GM12874 (cell line): ENCODE measurements at regions not wholly inside any gene's neighbourhood (a gene's known extent, or its start where the extent isn't known, plus 50 kb on each side); places are given as distances from the start of the nearest gene placed in this dataset.

Experiments
- TF ChIP-seq, protein P1 (sequence below): IDR thresholded peaks from 2 replicates; pipeline ENCODE4 v1.5.1; 2011; ENCODE audit warnings: low read depth, mild to moderate bottlenecking, control low read depth, low read length, moderate library complexity; ENCODE audit not compliant: insufficient read depth

DNA sequence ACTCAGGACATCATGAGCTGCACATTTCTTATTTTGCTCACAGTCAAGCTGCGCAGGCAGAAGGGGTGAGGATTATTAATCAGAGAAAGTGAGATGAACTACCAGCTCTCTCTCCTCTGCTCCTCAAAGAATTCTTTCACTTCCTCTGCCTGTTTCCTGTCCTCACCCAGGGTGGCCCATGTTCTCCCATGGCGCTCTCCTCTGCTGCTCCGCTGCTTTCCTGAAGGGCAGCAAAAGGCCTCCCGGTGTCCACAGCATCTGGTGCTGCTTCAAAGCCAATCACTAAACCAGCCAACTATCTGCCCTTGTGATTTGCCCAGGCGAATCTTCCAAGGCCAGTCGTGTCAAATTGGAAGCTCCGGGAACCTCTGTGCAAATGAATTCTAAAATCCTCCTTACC is 324.2 kb downstream of the TPBG start:
- TF ChIP-seq, protein P1, sequence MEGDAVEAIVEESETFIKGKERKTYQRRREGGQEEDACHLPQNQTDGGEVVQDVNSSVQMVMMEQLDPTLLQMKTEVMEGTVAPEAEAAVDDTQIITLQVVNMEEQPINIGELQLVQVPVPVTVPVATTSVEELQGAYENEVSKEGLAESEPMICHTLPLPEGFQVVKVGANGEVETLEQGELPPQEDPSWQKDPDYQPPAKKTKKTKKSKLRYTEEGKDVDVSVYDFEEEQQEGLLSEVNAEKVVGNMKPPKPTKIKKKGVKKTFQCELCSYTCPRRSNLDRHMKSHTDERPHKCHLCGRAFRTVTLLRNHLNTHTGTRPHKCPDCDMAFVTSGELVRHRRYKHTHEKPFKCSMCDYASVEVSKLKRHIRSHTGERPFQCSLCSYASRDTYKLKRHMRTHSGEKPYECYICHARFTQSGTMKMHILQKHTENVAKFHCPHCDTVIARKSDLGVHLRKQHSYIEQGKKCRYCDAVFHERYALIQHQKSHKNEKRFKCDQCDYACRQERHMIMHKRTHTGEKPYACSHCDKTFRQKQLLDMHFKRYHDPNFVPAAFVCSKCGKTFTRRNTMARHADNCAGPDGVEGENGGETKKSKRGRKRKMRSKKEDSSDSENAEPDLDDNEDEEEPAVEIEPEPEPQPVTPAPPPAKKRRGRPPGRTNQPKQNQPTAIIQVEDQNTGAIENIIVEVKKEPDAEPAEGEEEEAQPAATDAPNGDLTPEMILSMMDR = no peak

DNA sequence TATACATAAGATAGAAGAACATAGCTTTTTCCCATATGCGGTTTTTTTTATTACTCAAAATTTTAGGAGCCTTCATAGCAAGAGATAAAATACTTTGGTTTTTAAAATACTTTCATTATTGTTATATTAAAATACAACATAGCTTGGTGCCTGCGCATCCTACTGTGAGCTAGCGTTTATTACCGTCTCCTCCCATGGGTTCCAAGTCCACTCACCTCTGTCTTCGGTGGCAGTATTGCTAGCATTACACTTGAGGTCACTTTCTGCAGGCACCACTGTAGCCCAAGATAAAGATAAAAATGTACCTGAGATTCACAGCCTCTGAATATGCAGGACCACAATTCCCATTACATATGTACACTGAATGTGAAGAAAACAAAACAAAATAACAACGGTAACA is 326.7 kb downstream of the TPBG start:
- TF ChIP-seq, protein P1 = no peak

- TF ChIP-seq, protein P1 = no peak
Measured at GRCh38 chr6:82691997-82692396, 328.4 kb downstream of the TPBG start.

DNA sequence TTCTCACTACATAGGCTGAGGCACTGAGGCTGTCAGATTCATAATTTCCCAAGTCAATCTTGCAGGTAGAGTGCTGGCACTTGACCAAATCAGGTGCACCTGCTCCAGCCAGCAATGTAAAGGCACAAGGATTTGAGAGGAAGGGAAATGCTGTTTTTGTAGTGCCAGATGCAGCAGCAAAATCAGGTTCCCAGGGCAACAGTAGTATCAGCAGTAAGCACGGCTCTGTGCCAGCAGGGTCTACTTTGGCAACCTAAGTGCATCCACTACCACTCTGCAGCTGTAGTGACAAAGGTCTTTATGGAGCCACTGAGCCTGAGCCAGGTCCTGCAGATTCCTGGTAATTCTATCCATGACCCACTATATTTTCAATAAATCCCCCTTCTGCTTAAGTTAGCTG is 329.5 kb downstream of the TPBG start:
- TF ChIP-seq, protein P1 = no peak

DNA sequence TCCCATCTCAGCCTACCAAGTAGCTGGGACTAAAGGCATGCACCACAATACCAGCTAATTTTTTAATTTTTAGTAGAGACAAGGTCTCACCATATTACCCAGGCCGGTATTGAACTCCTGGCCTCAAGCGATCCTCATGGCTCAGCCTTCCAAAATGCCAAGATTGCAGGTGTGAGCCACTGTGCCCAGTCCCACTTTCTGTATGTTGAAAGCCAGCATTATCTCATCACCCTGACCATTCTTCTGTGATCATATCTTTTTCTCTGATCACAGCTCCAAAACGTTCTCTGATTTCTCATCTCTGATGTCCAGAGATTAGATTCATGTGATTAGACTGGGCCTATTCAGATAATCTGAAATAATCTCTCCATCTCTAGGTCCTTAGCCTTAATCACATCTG is 337.7 kb downstream of the TPBG start:
- TF ChIP-seq, protein P1 = no peak

- TF ChIP-seq, protein P1 = no peak
Measured at GRCh38 chr6:82702574-82702973, 339.0 kb downstream of the TPBG start.

DNA sequence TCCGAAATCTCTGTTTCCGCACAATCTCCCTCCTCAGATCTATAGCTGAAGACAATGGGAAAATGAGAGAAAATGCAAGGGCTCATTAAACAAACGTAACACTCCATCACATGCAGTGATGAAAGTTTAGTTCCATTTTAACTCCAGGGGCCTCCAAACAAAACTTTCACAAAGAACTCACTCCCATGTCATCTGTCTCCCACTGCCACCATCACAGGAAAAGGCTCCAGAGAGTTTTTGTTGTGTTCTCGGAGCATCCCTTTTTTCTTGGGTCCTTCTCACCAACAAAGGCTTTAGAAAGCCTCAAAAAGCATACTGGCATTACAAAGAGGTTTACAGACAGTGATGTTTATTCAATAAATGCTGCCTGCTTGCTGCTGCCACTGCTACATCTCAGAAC is 339.6 kb downstream of the TPBG start:
- TF ChIP-seq, protein P1 = no peak

GRCh38 chr6:82704045-82704444 is 340.4 kb downstream of the TPBG start:
- TF ChIP-seq, protein P1 = no peak
